Posterior vena cava (tissue), 2 donors: ENCODE measurements at regions not wholly inside any gene's neighbourhood (a gene's known extent, or its start where the extent isn't known, plus 50 kb on each side); places are given as distances from the start of the nearest gene placed in this dataset.

Experiments used
- DNase-seq: peaks from one replicate; pipeline ENCODE4 v3.0.0-alpha.2; 2020; ENCODE audit warnings: low spot score
- intact Hi-C, 2 donors: fragments of 100-400 bp; cut with DNase I; formaldehyde crosslinking; loops; one replicate each; pipeline versions ENCODE4 v1.14.1 to v1.14.2; 2022 to 2023
- donor health status: DM: yes; HTN: yes; CAD: no.
- donor health status: DM: yes; HTN: yes; CAD: no.

DNA sequence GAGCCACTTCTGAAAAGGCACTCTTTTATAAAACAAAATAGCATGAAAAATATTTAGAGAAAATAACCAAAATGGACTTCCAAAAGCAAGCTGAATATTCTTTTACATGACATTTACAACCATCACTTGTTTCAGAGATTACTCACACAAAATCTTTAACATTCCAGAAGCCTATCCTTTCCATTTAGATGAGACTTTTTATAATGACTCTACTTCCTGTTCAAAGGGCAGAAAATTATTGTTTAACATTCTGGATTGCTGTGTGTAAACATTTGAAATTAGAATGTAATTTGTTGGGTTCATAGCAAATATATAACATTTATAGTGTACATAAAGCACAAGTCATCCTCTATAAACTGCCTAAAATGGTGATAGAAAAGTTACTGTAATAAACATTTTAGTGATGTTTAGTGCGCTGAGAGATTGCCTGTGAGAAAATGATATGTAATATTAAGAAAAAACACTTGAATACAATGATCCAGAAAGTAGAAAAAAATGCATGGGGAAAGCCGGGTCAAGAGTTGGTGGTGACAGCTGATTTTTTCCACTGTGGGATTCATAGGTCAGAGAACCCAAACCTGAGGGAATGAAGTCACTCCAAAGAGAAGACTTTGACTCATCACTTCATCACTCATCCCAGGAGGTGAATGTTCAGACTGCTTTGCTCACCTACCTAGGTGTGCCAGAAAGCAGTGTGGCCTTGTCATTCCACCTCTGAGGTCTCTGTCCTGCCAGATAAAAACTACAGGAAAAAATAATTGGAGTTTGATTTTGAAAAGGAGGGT is 305.8 kb downstream of the ARPP21 start:
- intact Hi-C loops: loop anchor here in 1 of 2 donors (5.0 kb wide), 1 partner anchor 273 kb away; no protein-coding TSS in a partner anchor
- DNase-seq: no peak

DNA sequence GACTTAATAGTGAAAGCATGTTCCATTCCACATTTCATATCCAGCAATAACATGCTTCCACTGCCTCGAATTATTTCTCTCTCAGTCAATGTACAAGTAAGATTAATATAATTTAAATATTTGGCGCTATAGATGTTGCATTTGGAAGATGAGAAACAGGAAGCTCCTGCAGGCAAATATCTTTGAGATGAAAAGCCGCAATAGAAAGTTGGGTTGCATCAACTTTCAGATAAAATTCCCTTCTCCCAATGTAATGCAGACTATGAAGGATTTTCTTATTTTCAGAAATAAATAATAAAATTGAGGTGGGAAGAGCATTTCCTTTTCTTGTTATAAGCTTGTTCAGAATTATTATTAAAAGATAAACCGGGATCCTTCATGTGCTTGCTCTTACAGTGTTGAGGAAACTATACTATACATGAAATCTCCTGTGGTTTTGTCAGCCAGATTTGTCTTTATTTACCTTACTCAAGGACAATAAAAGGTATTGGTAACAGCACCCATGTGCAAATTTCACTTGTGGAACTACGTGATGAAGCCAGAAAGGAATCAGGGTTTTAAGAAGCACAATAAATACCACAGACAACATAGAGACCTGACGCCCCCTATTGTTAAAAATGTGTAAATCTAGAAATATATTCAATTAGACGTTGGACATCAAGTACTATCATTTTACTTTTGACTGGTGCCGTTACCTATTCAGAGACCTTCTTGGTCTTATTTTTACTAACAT is 307.0 kb downstream of the ARPP21 start:
- intact Hi-C loops: loop anchor here in 1 of 2 donors (5.0 kb wide), 1 partner anchor 274 kb away; no protein-coding TSS in a partner anchor
- DNase-seq: no peak

DNA sequence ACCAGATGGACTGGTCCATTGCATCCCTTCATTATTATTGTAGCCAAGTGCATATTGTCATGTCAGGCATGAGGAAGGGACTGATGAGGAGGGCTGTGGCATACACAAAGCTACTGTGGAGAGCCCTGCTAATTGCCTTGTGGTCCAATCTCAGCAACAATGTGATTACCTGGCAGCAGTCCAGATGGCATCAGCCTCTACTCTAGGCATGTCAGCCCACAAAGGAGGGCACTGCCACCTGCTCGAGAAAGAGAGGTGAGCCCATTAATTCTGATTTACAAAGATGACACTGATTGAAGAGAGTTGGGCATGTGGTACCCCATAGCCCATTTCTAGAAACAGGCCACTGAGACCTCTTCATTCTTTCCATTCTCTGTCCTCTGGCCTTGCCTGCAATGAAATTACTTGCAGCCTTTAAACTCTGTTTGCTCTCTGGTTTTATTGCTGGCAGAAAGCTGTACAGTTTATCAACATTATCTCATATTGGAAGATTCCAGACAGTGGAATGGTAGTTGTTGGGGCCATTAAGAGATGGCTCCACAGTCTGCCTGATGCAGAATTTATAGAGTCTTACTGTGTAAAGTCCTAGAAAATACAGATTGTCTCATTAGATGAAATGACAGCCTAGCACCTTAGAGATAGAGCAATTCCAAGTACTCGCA is 307.7 kb downstream of the ARPP21 start:
- DNase-seq: no peak

DNA sequence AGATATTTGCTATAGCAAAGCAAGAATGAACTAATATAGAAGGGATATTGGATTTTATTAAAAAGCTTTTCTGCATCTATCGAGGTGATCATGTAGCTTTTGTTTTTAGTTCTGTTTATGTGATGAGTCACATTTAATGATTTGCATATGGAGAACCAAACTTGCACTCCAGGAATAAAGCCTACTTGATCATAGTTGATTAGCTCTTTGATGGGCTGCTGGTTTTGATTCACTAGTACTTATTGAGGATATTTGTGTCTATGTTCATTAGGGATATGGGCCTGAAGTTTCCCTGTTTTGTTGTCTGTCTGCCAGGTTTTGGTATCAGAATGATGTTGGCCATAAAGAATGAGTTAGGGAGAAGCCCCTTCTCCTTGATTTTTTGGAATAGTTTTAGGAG is 310.7 kb downstream of the ARPP21 start:
- DNase-seq: no peak
- intact Hi-C loops: loop anchor here in 1 of 2 donors (5.0 kb wide), 1 partner anchor 912 kb away; no protein-coding TSS in a partner anchor

More for the DNA sequence above, 307.7 kb downstream of the ARPP21 start:
- intact Hi-C loops: loop anchor here in 1 of 2 donors (5.0 kb wide), 1 partner anchor 275 kb away; no protein-coding TSS in a partner anchor

DNA sequence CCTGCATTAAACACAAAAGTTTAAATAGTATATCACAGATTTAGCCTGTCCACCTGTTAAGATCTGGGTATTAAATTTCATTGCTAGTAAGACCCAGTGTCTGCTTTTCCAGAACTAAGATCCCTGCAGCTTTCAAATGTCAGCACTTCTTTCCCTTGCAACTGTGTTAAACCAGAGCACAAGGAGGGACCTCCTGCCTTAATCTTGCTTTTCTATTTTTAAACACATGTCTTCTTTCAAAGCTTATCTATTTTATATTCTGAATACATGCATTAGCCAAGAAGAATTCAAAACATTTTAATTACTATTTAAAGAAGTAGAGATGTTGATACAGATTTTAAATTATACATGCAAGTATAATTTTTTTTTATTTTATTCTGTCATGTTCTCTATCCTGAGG is 315.1 kb downstream of the ARPP21 start:
- DNase-seq: no peak
- intact Hi-C loops: loop anchor here in 1 of 2 donors (5.0 kb wide), 1 partner anchor 908 kb away; no protein-coding TSS in a partner anchor

DNA sequence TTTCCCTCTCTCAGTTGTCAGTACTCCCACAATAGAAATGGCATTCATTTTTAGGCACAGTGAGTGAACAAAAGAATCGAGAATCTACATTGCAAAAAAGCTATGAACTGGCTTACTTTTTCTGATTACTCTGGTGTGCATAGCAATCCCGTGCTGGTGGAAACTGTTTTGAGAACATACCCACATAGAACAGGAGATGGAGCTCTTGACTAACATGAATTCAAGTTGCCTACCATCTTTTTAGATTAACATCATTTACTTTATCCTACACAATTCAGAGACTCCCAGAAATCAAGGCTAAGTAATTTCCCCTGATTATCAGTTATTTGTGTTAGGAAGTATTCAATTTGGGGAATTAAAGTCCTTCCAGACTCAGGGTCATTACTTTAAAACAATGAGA is 326.6 kb downstream of the ARPP21 start:
- intact Hi-C loops: loop anchor here in 1 of 2 donors (5.0 kb wide), 1 partner anchor 736 kb away; no protein-coding TSS in a partner anchor
- DNase-seq: no peak

DNA sequence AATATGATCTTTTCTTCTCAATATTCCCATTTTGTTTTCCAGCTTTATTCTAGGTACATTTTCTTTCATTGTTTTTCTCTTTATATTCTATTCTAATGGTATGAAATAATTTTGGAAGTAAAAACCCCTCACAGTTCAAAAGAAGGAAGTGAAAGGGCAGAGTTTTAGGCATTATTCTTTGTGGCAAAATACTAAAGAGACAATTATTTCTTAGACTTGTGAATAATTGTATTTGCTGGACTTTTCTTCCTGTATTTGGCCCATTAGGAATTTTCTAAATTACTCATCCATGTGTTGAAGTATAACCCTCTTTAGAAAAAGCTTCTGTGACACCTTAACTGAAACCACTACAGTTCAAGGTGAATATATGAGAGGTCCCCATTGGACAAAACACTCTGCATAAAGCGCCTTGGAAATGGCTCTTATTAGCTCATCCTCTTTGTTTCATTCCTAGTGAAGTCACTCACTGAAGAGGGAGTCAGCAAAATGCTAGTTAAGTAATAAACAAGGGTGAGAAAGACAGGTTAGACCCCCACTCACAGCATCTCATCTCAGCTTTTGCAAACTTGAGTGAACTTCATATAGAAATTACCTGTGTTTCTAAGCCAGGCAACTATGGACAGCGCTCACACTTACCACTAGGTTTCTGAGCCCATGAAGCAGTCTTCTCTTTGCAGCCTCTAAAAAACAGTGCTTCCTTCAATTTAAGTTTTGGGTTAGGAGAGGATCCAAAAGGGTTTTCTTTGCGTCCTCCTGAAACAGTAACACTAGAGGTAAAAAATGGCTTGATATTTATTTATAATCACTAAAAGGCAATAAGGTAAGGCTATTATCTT is 327.5 kb downstream of the ARPP21 start:
- DNase-seq: no peak
- intact Hi-C loops: loop anchor here in 1 of 2 donors (5.0 kb wide), 1 partner anchor 735 kb away; no protein-coding TSS in a partner anchor

DNA sequence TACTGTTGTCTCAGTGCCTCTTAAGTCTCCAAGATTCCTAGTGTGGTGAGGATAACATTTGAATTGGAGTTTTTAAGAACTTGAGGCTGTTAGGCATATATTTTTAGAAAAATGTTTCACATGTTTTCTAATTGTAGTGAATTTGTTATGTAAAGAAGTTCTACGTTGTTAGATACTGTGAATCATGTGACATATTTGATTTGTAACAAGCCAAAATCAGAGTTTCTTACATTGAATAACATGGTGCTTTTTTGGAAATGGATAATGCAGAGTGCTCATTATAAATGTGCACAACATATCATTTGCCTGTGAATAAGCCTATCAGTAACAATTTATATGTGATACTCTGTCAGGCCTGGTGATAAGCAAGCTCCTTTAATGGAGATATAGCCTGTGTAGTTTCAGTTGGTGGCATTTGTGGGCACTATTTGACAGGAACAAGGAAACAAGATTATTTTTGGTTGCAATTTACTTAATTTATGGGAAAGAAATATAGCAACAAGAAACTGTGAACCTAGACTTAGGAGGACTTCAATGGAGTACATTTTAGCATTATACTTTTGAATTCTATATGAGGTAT is 328.8 kb downstream of the ARPP21 start:
- intact Hi-C loops: loop anchor here in 1 of 2 donors (5.0 kb wide), 1 partner anchor 734 kb away; no protein-coding TSS in a partner anchor
- no peak for DNase-seq

DNA sequence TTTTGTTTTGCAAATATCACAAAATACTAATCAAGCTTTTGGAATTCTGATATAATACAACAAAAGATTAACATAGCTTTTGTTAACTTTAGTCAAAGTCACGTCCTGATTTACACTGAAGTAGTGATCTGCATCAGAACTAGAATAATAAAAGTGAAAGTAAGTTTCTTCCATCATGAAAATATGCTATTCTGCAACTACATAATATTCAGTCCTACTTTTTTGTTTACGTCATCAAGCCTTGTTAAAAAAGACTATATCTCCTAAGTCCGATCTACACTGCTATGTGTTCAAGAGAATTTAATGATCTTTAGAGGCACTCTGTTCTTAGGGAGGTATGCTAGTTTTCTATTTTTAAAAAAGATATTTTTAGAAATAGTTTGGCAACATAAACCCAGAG is 330.1 kb downstream of the ARPP21 start:
- DNase-seq: no peak
- intact Hi-C loops: loop anchor here in 1 of 2 donors (5.0 kb wide), 1 partner anchor 733 kb away; no protein-coding TSS in a partner anchor

DNA sequence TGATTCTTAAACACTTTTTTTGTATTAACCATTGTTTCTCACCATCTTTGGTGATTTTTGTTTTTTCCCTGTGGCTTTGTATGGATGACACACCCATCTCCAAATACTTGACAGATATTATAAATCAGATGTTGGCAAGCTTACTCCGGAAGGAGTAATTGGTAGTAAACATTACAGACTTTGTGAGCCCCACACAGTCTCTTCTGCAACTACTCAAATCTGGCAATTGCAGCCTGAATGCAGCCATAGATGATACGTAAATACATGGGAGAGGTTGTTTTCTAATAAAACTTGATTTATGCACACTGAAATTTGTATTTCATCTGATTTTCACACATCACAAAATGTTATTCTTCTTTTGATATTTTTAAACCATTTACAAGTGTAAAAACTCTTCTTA is 331.5 kb downstream of the ARPP21 start:
- intact Hi-C loops: loop anchor here in 1 of 2 donors (10.0 kb wide), 1 partner anchor 734 kb away; no protein-coding TSS in a partner anchor
- no peak for DNase-seq

DNA sequence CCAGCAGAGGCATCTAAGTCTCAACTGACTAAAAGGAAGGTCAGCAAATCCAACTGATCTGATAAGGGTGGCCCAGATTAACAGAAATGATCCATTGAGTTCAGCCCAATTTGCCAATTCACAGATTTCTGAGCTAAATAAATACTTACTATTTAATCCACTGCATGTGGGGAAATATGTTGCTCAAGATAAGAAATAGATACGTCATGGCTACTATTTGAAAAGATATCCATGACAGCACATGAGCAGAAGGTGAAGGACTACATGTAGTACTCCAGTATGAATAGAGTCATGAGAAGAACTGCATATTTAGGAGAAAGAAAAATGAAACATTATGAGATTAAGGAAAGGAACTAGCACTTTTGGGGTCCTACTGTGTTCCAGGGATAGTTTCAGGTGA is 332.4 kb downstream of the ARPP21 start:
- intact Hi-C loops: loop anchor here in 1 of 2 donors (10.0 kb wide), 1 partner anchor 733 kb away; no protein-coding TSS in a partner anchor
- DNase-seq: no peak

DNA sequence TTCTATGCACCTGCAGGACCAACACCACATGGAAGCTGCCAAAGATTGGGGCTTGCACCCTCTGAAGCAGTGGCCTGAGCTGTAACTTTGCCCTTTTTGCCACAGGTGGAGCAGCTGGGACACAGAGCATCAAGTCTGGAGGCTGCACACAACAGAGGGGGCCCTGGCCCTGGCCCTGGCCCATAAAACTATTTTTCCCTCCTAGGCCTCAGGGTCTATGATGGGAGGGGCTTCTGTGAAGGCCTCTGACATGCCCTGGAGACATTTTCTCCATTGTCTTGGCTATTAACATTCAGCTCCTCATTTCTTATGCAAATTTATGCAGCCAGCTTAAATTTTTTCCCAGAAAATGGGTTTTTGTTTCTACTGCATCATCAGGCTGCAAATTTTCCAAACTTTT is 335.5 kb downstream of the ARPP21 start:
- intact Hi-C loops: loop anchor here in 1 of 2 donors (10.0 kb wide), 1 partner anchor 730 kb away; no protein-coding TSS in a partner anchor
- DNase-seq: no peak

DNA sequence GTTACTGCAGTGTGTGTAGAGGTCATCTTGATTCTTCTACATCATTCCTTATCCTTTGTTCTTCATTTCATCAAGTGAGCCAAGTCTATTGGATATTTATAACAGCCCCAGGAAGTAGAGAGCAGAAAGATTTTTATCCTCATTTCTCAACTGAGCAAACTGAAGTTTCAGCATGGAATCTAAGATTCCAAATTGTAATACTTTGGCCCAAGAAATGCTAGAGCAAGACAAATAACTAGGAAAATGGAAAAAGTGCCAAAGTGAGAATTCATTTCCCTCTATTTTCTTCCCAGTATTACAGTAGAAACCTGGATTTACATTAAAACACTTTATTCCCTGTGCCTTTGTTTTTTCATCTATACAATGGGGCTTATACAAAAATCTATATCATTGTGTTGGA is 346.8 kb downstream of the ARPP21 start:
- intact Hi-C loops: no loop called here
- no peak for DNase-seq

DNA sequence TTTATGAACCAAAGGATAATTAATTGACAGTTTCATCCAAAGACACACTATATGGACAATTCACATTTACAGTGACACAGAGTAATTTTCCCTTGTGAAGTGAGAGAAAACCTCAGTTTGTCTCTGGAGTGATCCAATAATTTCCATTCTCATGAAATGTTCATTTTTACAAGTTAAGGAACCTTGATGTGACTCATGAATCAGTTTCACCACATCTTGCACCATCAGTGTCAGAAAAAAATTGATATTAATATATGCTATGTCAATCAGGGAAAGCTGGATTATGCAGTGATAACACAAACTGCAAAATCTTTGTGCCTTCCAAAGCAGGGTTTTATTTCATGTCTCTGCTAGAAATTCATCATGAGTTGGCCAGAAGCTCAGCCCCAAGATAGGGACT is 348.1 kb downstream of the ARPP21 start:
- DNase-seq: no peak
- intact Hi-C loops: no loop called here

DNA sequence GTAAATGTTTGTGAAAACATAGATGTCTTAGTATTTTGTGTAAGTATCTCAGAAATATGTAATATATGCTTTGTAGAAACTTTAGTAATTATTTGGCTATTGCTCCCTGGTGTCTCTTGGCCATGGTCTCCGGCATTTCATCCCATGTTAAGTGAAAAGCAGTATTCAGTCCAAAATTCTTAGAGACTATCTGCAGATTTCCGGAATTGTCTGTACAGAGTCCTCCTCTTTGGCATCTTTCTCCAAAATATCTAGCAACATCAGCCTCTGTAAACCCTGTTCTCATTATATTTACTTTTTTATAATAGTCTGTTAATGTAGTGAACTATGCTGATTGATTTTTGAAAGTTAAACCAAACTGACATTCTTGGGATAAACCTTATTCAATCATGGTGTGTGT is 352.7 kb downstream of the ARPP21 start:
- DNase-seq: no peak
- intact Hi-C loops: no loop called here

DNA sequence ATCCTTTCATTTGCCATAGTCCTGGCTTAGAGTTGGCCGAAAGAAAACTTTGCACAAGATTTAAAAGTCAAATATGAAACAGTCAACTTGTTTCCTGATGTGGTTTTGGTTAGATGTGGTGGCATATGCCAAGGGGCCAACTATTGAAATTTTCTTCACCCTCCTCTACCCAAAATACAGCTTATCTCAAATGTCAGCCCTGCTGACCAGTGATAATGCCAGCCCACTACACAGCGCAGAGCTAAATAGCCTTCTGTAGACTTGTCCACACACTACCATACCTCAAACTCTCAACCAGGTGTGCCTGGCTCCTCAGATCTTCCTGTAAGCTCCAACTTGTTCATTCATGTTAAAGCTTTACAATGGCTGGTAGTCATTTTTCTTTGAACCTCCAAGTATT is 368.5 kb upstream of the STAC start:
- no peak for DNase-seq
- intact Hi-C loops: no loop called here

DNA sequence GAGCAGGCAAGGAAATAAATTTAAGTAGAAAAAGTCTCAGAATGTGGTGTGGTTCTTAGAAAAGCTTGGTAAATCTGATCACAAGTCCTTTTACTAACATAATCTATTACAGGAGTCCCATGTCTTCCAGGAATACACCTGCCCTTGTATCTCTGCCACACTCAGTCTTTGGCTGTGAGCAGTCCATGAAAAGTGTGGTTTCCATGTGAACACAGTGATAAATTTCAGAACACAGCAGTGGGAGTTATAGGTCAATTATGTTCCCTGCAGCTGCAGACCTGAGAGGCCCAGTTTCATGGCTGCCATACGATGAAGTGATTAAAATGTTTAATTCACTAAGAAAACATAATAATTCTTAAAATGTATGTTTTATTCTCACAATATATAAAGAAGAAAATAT is 366.9 kb upstream of the STAC start:
- DNase-seq: no peak
- intact Hi-C loops: no loop called here

DNA sequence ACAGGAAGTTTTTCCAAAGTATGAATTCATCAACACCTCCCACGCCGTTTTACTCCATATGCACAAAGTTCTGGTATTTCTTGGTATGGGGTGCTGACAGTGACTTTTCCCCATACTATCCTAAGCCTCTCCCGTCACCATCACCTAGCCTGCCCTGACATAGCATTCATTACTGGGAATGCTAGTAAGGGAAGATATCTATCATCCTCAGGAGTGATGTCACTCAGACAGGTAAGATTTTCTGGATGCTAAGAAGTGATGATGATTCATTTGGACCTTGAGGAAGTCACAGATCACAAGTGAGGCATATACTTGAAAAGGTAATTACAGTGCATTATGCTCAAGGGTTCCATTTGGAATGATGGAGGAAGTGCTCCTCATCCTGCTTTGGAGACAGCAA is 355.1 kb upstream of the STAC start:
- no peak for DNase-seq
- intact Hi-C loops: no loop called here
